ENCODE measurements at regions not wholly inside any gene's neighbourhood (a gene's known extent, or its start where the extent isn't known, plus 50 kb on each side); places are given as distances from the start of the nearest gene placed in this dataset.

- ChIA-PET CTCF (no interaction called here), POLR2A (no interaction called here)
- Histone ChIP-seq H3K9me3 (ENCODE audit: control extremely low read depth in 1 of 3, control insufficient read depth in 2 of 3, insufficient read depth in 1 of 3, low read length in 2 of 3) (peaks cover 0 to 12% (median 0%) of the 10 kb centered on the region in 3 donors), H3K9ac (ENCODE audit: low read length) (no peak overlapping the region), H3K36me3 (replicated peaks in 1 of 2; ENCODE audit: control extremely low read depth in 1 of 2, control insufficient read depth in 1 of 2, extremely low read depth in 1 of 2, insufficient read depth in 2 of 2, low read length in 1 of 2) (no peaks in the 10 kb centered on the region), H3K27me3 (replicated peaks in 1 of 4; ENCODE audit: control extremely low read depth in 1 of 4, control insufficient read depth in 3 of 4, insufficient read depth in 4 of 4, low read length in 3 of 4) (no peaks in the 10 kb centered on the region), H4K20me1 (ENCODE audit: control insufficient read depth, insufficient read depth, low read length, poor library complexity, severe bottlenecking) (no peaks in the 10 kb centered on the region), H2AFZ (ENCODE audit: insufficient read depth, low read depth, low read length, poor library complexity, severe bottlenecking) (no peak overlapping the region), H3K4me2 (replicated peaks; ENCODE audit: low read depth, low read length, poor library complexity, severe bottlenecking) (no peak overlapping the region), H3K79me2 (ENCODE audit: control insufficient read depth, insufficient read depth, low read length) (no peaks in the 10 kb centered on the region), H3K27ac (ENCODE audit: low read length in 2 of 2) (no peak overlapping the region), H3K4me3 (ENCODE audit: control extremely low read depth in 1 of 5, extremely low read depth in 1 of 5, insufficient read depth in 1 of 5, low read depth in 2 of 5, low read length in 4 of 5) (no peak overlapping the region), H3K4me1 (ENCODE audit: control insufficient read depth in 2 of 2, insufficient read depth in 2 of 2, low read length in 2 of 2) (no peaks in the 10 kb centered on the region)
- Mint-ChIP-seq H3K27me3 (no peaks in the 10 kb centered on the region), H3K4me3 (no peak overlapping the region), H3K9me3 (ENCODE audit: insufficient read depth) (peaks cover 5% of the 10 kb centered on the region), H3K27ac (no peak overlapping the region), H3K4me1 (peaks cover 3% of the 10 kb centered on the region)
- no peak for DNase-seq
- no peak for TF ChIP-seq EZH2 (IDR thresholded peaks at IDR 0.05; ENCODE audit: borderline replicate concordance, insufficient read depth, low read depth, low read length, poor library complexity, severe bottlenecking)
- TF ChIP-seq CTCF (IDR thresholded peaks at IDR 0.05), result no peak
- ATAC-seq (ENCODE audit: low read depth), result no peak
- 88% methylated on average over 8 of the region's 14 CpGs for WGBS (ENCODE audit: insufficient coverage)
- intact Hi-C loops (cut with micrococcal nuclease), result no loop called here
Observed at GRCh38 chr3:11913316-11913715, 66.6 kb upstream of the TAMM41 start.

GRCh38 chr3:11914041-11914440 lies 67.4 kb upstream of the TAMM41 start:
- no peaks in the 10 kb centered on the region for H4K20me1 ChIP-seq (ENCODE audit: control insufficient read depth, insufficient read depth, low read length, poor library complexity, severe bottlenecking)
- no peaks in the 10 kb centered on the region for H3K27me3 ChIP-seq (replicated peaks in 1 of 4; ENCODE audit: control extremely low read depth in 1 of 4, control insufficient read depth in 3 of 4, insufficient read depth in 4 of 4, low read length in 3 of 4)
- Mint-ChIP-seq H3K4me3 (no peak overlapping the region), H3K27me3 (no peaks in the 10 kb centered on the region), H3K4me1 (peaks cover 3% of the 10 kb centered on the region), H3K27ac (no peak overlapping the region), H3K9me3 (ENCODE audit: insufficient read depth) (peaks cover 5% of the 10 kb centered on the region)
- H3K79me2 ChIP-seq (ENCODE audit: control insufficient read depth, insufficient read depth, low read length), result no peaks in the 10 kb centered on the region
- CTCF ChIA-PET, result no interaction called here
- DNase-seq, result no peak
- H3K4me3 ChIP-seq (ENCODE audit: control extremely low read depth in 1 of 5, extremely low read depth in 1 of 5, insufficient read depth in 1 of 5, low read depth in 2 of 5, low read length in 4 of 5), result no peak overlapping the region
- 93% methylated on average over 7 of the region's 9 CpGs for WGBS (ENCODE audit: insufficient coverage)
- POLR2A ChIA-PET, result no interaction called here
- H3K36me3 ChIP-seq (replicated peaks in 1 of 2; ENCODE audit: control extremely low read depth in 1 of 2, control insufficient read depth in 1 of 2, extremely low read depth in 1 of 2, insufficient read depth in 2 of 2, low read length in 1 of 2), result no peaks in the 10 kb centered on the region
- ATAC-seq (ENCODE audit: low read depth), result no peak
- H3K9ac ChIP-seq (ENCODE audit: low read length), result no peak overlapping the region
- no peak overlapping the region for H2AFZ ChIP-seq (ENCODE audit: insufficient read depth, low read depth, low read length, poor library complexity, severe bottlenecking)
- H3K4me2 ChIP-seq (replicated peaks; ENCODE audit: low read depth, low read length, poor library complexity, severe bottlenecking), result no peak overlapping the region
- peaks cover 0 to 14% (median 0%) of the 10 kb centered on the region in 3 donors for H3K9me3 ChIP-seq (ENCODE audit: control extremely low read depth in 1 of 3, control insufficient read depth in 2 of 3, insufficient read depth in 1 of 3, low read length in 2 of 3)
- TF ChIP-seq CTCF (IDR thresholded peaks at IDR 0.05), result no peak
- TF ChIP-seq EZH2 (IDR thresholded peaks at IDR 0.05; ENCODE audit: borderline replicate concordance, insufficient read depth, low read depth, low read length, poor library complexity, severe bottlenecking), result no peak
- no peaks in the 10 kb centered on the region for H3K4me1 ChIP-seq (ENCODE audit: control insufficient read depth in 2 of 2, insufficient read depth in 2 of 2, low read length in 2 of 2)
- H3K27ac ChIP-seq (ENCODE audit: low read length in 2 of 2), result no peak overlapping the region
- intact Hi-C loops (cut with micrococcal nuclease), result no loop called here

Data from B cell (primary cell).